Activated B cell treated with CpG ODN at 0.5 μM for 24 hours (primary cell): ENCODE measurements at regions not wholly inside any gene's neighbourhood (a gene's known extent, or its start where the extent isn't known, plus 50 kb on each side); places are given as distances from the start of the nearest gene placed in this dataset.

Experiments
- ATAC-seq: fragments of 200-7000 bp; cut with Tn5 transposase; one replicate; pipeline ENCODE4 v1.10.0; 2021; ENCODE audit warnings: low read depth, mild to moderate bottlenecking, moderate library complexity
- CTCF ChIA-PET: fragments of 350-600 bp; sonication (Branson Sonifier 250); formaldehyde crosslinking; loops from one replicate; lab custom pipeline; 2021; ENCODE audit warnings: antibody characterized with exemption; lab: Charles Lee
- POLR2A ChIA-PET: fragments of 350-600 bp; sonication (Branson Sonifier 250); formaldehyde crosslinking; loops from one replicate; lab custom pipeline; 2021; ENCODE audit warnings: antibody characterized with exemption; lab: Charles Lee
- DNase-seq: peaks from one replicate; pipeline ENCODE4 v3.0.0; 2022
- H3K27ac Mint-ChIP-seq: one replicate; pipeline ENCODE4 v1.8.0; 2020; ENCODE audit warnings: mixed read lengths
- H3K27me3 Mint-ChIP-seq: one replicate; pipeline ENCODE4 v1.8.0; 2021; ENCODE audit warnings: mixed read lengths
- H3K36me3 Mint-ChIP-seq: one replicate; pipeline ENCODE4 v1.8.0; 2021; ENCODE audit warnings: low read depth, mixed read lengths
- H3K4me1 Mint-ChIP-seq: one replicate; pipeline ENCODE4 v1.8.0; 2021; ENCODE audit warnings: mixed read lengths
- H3K4me3 Mint-ChIP-seq: one replicate; pipeline ENCODE4 v1.8.0; 2020; ENCODE audit warnings: mild to moderate bottlenecking, mixed read lengths
- H3K9me3 Mint-ChIP-seq: one replicate; pipeline ENCODE4 v1.8.0; 2020; ENCODE audit warnings: mixed read lengths
- CTCF ChIP-seq: fragments of 200-600 bp; IDR thresholded peaks from one replicate; pipeline ENCODE4 v1.8.0; 2022; ENCODE audit warnings: antibody characterized with exemption, mild to moderate bottlenecking
- intact Hi-C: fragments of 100-400 bp; cut with micrococcal nuclease; formaldehyde crosslinking; loops from one replicate; pipeline ENCODE4 v1.15.1; 2024

DNA sequence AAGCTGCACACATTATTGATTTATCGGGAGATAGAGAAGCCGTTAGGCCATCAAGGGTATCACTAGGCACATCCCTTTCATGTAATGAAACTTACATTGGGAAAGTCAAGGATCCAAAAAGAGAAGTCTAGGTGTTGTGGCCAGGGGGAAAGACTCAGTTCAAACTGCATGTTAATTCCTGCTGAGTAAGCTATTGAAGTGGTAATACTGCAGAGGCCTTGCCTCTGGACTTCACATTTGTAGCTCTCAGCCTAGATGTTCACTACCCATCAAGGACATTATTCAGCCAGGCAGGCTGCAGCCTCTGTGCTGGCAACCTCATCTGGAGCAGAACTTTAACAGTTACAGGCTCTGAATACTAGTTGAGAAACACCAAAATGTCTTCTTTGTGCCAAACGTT is 2094.5 kb upstream of the AGA start:
- peaks cover 6% of the 10 kb centered on the region for H3K9me3 Mint-ChIP-seq
- no peak overlapping the region for H3K4me3 Mint-ChIP-seq
- no peaks in the 10 kb centered on the region for H3K4me1 Mint-ChIP-seq
- intact Hi-C loops, result no loop called here
- CTCF ChIA-PET, result no interaction called here
- POLR2A ChIA-PET, result no interaction called here
- H3K27me3 Mint-ChIP-seq, result no peaks in the 10 kb centered on the region
- H3K27ac Mint-ChIP-seq, result no peak overlapping the region
- TF ChIP-seq CTCF, result no peak
- no peak for DNase-seq
- H3K36me3 Mint-ChIP-seq, result no peaks in the 10 kb centered on the region
- no peak for ATAC-seq

- Mint-ChIP-seq H3K4me3 (no peak overlapping the region), H3K4me1 (no peaks in the 10 kb centered on the region), H3K9me3 (peaks cover 6% of the 10 kb centered on the region), H3K36me3 (no peaks in the 10 kb centered on the region), H3K27me3 (no peaks in the 10 kb centered on the region), H3K27ac (no peak overlapping the region)
- POLR2A ChIA-PET, result no interaction called here
- intact Hi-C loops, result no loop called here
- no peak for ATAC-seq
- CTCF ChIA-PET, result no interaction called here
- no peak for TF ChIP-seq CTCF
- DNase-seq, result no peak
Observed at GRCh38 chr4:179539641-179540040, 2097.4 kb upstream of the AGA start.

DNA sequence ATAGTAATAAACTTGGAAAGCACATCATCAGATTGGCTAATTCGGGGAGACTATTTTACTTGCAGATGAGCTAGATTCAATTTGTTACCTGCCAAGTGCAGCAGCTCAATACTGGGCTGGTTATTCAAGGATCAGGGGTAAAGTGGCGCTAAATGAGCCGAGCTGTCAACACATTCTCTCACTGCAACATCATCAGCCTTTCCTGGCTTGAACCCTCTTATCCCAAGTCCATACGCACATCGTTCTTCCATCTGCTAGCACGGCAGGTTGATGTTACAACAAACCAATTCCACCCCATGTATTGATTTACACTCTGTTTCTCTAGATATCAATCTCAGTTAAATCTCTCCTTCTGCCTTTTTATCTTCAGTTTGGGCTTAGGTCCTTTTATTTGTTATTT is 2101.5 kb upstream of the AGA start:
- CTCF ChIA-PET, result no interaction called here
- no peaks in the 10 kb centered on the region for H3K4me1 Mint-ChIP-seq
- H3K36me3 Mint-ChIP-seq, result no peaks in the 10 kb centered on the region
- ATAC-seq, result no peak
- H3K27ac Mint-ChIP-seq, result no peak overlapping the region
- intact Hi-C loops, result no loop called here
- TF ChIP-seq CTCF, result no peak
- peaks cover 10% of the 10 kb centered on the region for H3K9me3 Mint-ChIP-seq
- H3K4me3 Mint-ChIP-seq, result no peak overlapping the region
- H3K27me3 Mint-ChIP-seq, result no peaks in the 10 kb centered on the region
- DNase-seq, result no peak
- POLR2A ChIA-PET, result no interaction called here

- Mint-ChIP-seq H3K36me3 (no peaks in the 10 kb centered on the region), H3K27me3 (no peaks in the 10 kb centered on the region), H3K4me1 (no peaks in the 10 kb centered on the region), H3K27ac (no peak overlapping the region), H3K9me3 (peaks cover 10% of the 10 kb centered on the region), H3K4me3 (no peak overlapping the region)
- ChIA-PET CTCF (no interaction called here), POLR2A (no interaction called here)
- intact Hi-C loops, result no loop called here
- TF ChIP-seq CTCF, result no peak
- ATAC-seq (no peak), DNase-seq (no peak)
Observed at GRCh38 chr4:179544496-179544895, 2102.3 kb upstream of the AGA start.

DNA sequence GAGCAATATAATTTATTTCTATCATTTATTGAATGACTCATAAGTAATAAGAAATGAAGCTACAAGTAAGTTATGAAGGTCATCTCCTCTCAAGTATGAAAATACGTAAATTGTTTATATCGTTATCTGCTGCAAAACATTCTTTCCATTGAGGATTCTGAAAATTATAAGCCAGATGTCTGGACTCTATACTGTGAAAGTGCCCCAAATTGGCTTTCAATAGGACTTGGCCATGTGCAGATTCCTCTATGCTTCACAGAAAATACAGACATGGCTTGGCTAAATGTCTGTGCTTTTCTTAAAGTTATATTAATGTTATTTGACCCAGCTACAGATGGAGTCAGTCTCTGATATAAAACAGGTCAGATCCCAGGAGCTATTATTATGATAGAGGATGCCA is 2109.9 kb upstream of the AGA start:
- Mint-ChIP-seq H3K36me3 (no peaks in the 10 kb centered on the region), H3K9me3 (no peaks in the 10 kb centered on the region), H3K27ac (no peak overlapping the region), H3K4me1 (no peaks in the 10 kb centered on the region), H3K27me3 (no peaks in the 10 kb centered on the region), H3K4me3 (no peak overlapping the region)
- intact Hi-C loops, result no loop called here
- TF ChIP-seq CTCF, result no peak
- CTCF ChIA-PET, result no interaction called here
- POLR2A ChIA-PET, result no interaction called here
- no peak for DNase-seq
- no peak for ATAC-seq
